ENCODE measurements at regions not wholly inside any gene's neighbourhood (a gene's known extent, or its start where the extent isn't known, plus 50 kb on each side); places are given as distances from the start of the nearest gene placed in this dataset.

DNA sequence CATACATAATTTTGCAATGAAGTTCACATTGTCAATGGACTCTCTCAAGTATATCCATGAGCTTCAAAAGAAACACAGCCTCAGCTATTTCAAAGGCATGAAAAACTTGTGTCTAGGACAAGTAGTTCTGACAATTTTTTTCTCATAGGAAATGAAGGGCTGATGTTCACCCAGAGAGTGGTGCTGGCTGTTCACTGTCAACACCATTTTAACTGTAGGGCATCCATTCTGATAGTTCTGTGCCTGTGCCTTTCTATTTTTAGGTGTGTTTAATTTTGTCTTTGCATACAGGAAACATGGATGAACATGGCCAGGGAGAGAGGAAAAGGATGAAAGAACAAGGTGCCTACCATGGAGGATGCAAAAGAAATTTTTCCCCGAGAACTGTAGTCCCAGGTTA lies 135.3 kb upstream of the MAP9 start:
- no peak for DNase-seq

- no peak for DNase-seq
These were observed 134.0 kb upstream of the MAP9 start for GRCh38 chr4:155510771-155511170.

GRCh38 chr4:155509555-155509954 lies 132.8 kb upstream of the MAP9 start:
- no peak for DNase-seq

DNA sequence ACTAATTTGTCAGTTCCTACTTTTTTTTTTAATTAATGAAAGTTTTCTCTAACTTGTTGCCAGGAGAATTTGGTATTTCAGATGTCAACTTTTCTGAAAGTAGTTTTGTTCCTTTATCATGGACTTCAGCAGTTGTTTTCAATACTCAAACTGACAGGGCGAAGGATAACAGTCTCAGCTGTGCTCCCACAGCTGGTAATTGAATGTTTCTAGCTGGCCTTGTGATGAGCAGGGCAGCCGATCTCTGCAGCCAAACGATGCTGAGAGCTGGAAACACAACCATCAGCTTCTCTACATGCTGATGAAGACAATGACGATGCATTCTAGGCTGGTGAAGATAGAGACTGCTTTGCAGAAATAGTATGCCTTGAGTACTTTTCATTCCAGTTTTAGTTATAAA lies 130.0 kb upstream of the MAP9 start:
- DNase-seq, result no peak

DNA sequence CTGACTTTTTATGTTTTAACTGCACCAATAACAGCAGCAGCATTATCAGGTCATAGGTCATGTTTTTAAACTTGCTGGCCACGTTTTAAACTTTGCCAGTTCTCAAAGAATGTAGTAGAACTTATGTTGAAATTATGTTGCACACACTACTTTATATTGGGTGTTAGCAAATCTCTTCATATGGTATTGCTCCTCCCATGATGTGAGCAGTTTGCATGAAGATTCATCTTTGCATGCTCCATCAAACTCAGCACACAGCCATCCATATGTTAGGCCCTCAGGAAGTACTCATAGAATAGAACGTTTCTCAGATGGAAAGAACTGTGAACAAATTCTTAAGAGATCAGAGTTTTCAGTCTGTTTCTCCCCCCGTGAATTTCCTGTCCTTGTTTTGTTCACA lies 128.6 kb upstream of the MAP9 start:
- DNase-seq, result no peak

GRCh38 chr4:155497306-155497705 lies 120.5 kb upstream of the MAP9 start:
- DNase-seq, result no peak

GRCh38 chr4:155496294-155496626 lies 119.5 kb upstream of the MAP9 start:
- no peak for DNase-seq

- DNase-seq, result no peak
These were observed 119.0 kb upstream of the MAP9 start for GRCh38 chr4:155495572-155496293.

DNA sequence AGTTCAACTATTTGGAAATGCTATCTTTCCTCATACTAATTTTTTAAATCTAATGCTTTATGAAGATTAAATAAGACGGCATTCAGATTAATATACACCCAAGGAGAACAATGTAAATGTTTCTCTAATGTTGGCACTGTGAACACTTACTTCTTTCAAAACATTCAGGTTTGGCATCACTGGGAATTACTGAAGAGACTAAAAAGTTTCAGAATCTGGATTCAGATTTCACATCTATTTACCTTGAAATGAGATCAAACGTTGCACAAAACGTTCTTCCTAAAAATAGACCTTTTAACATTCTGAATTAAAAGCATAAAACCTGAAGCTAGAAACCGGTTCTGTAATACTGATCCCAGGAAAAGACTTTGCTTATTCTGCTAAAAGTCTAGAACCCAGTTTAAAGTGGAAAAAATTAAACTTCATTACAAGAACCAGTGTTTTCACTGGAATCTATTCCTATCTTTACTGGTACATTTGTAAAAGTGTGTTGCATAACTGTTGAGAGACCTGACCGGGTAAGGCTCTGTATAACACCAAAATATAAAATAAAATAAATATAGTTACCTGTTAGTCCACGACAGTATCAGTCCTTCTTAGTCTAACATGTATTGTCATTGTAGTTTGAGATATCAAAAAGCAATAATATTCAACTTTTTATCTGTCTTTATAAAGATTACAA lies 117.4 kb upstream of the MAP9 start:
- DNase-seq, result no peak

- DNase-seq, result no peak
These were observed 114.8 kb upstream of the MAP9 start for GRCh38 chr4:155491336-155492120.

GRCh38 chr4:155489271-155489670 lies 112.5 kb upstream of the MAP9 start:
- DNase-seq, result no peak

DNA sequence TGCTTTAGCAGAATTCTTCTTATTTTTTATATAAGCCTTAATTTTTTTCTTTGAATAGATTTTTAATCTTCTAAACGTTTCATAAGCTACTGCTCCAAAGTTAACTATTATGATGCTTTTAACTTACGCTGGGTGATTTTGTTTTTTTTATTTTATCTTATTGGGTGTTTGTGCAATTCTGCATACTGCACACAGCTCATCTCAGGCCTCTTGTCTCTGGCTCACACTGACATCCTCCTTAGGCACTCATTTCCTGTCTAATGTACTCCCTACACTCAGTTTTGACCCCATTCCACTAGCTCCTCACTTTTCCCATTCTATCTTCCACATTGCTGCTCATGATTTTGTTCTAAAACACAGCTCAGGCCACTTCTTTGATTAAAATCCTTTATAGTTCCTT lies 111.9 kb upstream of the MAP9 start:
- DNase-seq, result no peak

GRCh38 chr4:155487210-155487609 lies 110.4 kb upstream of the MAP9 start:
- DNase-seq, result no peak

- no peak for DNase-seq
These were observed 104.4 kb upstream of the MAP9 start for GRCh38 chr4:155481150-155481549.

DNA sequence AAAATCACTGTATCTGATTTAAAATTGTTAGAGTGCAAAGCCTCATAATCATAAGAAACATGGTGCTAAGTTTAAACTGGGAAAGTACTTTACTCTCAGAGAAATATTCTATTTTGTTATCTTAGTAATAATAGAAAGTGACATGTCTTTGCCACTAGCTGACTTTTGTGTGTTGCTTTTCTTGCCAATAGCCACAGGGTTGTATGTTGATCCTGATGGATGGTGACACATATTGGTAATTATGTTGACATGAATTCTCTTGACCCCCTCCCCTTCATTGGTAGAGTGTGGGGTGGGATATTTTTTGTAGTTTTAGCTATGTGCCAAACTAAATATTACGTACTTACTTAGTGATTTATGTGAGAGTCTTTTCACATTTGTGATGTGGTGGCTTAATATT lies 103.1 kb upstream of the MAP9 start:
- no peak for DNase-seq

DNA sequence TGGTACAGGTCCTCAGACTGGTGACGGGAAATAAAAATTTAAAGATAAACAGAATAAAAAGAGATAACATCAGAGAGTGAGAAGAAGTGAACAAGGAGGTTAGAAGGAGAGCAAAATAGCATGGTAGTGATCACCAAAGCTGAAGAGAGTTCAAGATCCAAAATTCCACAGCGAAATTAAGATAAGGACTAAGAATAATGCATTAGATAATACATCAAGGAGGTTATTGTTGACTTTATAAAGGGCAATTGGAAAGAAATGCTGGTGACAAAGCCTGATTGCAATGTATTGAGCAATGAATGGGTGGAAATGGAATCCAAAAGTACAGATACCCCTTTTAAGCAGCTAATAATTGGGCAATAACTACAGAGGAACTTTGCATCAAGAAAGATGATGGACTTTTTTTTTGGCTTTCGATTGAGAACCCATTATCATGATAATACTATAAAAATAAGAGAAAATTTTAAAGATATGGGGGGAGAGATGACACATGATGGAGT lies 101.6 kb upstream of the MAP9 start:
- no peak for DNase-seq

- no peak for DNase-seq
These were observed 98.0 kb upstream of the MAP9 start for GRCh38 chr4:155474758-155475157.

DNA sequence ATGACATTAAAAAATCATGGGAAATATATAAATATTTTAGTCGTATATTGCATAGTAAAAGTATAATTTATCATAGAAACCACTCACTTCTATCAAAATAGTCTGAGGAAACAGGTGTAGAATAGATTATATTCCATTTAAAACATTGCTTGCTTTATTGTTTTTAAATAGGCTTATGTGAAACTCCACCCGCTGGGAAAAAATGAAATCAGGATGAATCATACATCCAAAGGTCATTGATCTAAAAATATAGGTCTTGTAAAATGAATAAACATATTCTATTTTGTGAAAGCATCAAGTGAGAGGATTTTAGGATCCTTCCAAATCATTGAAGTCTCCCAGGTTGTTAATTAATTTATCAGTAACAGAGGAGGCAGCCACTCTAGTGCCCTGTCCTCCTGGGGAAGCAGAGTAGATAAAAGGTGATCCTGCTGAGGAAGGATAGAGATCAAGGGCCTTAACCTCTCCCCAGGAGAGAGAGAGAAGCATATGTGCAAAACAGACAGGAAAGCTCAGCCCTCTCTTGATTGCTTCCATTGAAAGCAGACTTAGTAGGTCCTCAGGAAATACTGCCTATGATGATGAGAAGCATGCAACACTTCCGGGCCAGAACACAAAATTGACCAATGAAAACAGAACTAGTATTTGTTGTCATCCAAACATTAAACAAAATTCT lies 96.8 kb upstream of the MAP9 start:
- DNase-seq, result no peak

DNA sequence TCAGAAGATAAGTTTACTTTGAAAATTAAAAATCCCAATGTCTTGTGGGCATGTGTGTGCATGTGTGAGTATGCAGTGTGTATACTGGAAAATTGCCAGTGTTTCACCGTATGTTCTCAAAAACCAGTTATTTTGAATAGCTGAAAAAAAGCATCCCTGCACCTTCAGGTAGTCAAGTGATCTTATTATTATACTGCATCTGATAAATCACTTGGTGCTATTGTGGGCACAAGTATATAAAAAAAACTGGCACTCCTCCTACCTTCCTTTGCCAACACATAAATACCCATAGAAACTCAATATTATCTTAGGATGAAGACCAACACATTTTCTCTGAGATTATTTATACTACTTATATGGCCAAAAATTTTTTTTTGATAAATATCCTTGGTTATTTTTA lies 91.5 kb upstream of the MAP9 start:
- DNase-seq, result no peak

DNA sequence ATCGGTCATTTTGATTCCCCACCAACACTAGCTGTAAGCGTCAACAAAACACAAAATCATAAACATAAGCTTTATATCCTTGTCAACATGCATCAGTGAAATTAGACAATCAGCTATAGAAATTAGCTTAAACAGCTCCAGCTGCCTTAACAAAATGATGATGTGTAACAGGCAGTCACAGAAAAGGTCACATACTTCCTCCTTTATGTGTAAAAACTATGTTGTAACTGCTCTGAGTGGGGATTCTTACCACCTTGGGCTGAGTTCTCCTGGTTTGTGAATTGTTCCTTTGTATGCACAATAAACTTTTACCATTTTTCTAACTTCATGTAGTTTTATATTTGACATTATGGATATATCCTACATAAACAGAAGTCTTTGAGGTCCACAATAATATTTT lies 73.9 kb upstream of the MAP9 start:
- no peak for DNase-seq

GRCh38 chr4:155445306-155445705 lies 68.5 kb upstream of the MAP9 start:
- DNase-seq, result no peak

DNA sequence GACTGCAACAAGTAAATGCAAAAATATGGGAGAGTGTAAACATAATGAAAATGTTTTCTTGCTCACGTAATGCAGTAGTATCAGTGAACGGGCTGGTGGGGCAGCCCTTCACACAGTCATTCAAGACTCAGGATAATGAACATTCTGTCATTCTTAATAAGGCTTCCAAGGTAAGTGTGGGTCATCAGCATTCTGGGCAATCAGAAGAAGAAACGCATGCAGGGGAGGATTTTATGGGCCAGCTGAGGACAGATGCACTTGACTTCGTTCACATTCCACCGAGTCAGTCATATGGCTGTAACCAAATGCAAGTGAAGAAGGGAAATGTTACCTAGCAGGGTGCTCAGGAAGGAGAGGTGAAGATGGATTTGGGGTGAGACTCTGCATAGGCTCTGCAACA lies 68.0 kb upstream of the MAP9 start:
- no peak for DNase-seq
